Loucy (cell line): ENCODE measurements at regions not wholly inside any gene's neighbourhood (a gene's known extent, or its start where the extent isn't known, plus 50 kb on each side); places are given as distances from the start of the nearest gene placed in this dataset.

Experiments used
- H2AFZ ChIP-seq: fragments of 200-600 bp; sonication (generic); 2 replicates; pipeline ENCODE4 v1.6.0; 2016; ENCODE audit warnings: antibody characterized with exemption, mild to moderate bottlenecking, low read length, moderate library complexity
- H3F3A ChIP-seq: fragments of 200-600 bp; 2 replicates; pipeline ENCODE4 v1.6.0; 2016; ENCODE audit warnings: antibody characterized with exemption, low read depth, mild to moderate bottlenecking
- H3K27me3 ChIP-seq: fragments of 200-600 bp; sonication (generic); 2 replicates; pipeline ENCODE4 v1.6.1; 2014; ENCODE audit warnings: low read length, mild to moderate bottlenecking; ENCODE audit not compliant: insufficient read depth, poor library complexity, severe bottlenecking
- H3K36me3 ChIP-seq: fragments of 200-600 bp; sonication (generic); 2 replicates; pipeline ENCODE4 v1.6.1; 2016; ENCODE audit warnings: low read length; ENCODE audit not compliant: insufficient read depth
- H3K4me1 ChIP-seq: fragments of 200-600 bp; sonication (generic); 2 replicates; pipeline ENCODE4 v1.5.1; 2014; ENCODE audit warnings: low read length, mild to moderate bottlenecking; ENCODE audit not compliant: insufficient read depth, poor library complexity, severe bottlenecking
- H3K4me2 ChIP-seq: fragments of 200-600 bp; sonication (generic); 2 replicates; pipeline ENCODE4 v1.6.0; 2014; ENCODE audit warnings: antibody characterized with exemption, low read length, low read depth, mild to moderate bottlenecking; ENCODE audit not compliant: poor library complexity, severe bottlenecking
- H3K4me3 ChIP-seq: fragments of 200-600 bp; sonication (generic); 2 replicates; pipeline ENCODE4 v1.5.1; 2014; ENCODE audit warnings: low read length, mild to moderate bottlenecking, mixed read lengths; ENCODE audit not compliant: poor library complexity, severe bottlenecking
- H3K79me2 ChIP-seq: fragments of 200-600 bp; sonication (generic); 2 replicates; pipeline ENCODE4 v1.6.1; 2014; ENCODE audit warnings: low read length; ENCODE audit not compliant: insufficient read depth
- H3K9ac ChIP-seq: fragments of 200-600 bp; sonication (generic); 2 replicates; pipeline ENCODE4 v1.6.0; 2014; ENCODE audit warnings: mild to moderate bottlenecking, low read depth, low read length, moderate library complexity; ENCODE audit not compliant: poor library complexity, severe bottlenecking
- H3K9me2 ChIP-seq: fragments of 200-600 bp; sonication (generic); replicated peaks from 2 replicates; pipeline ENCODE4 v1.6.1; 2016; ENCODE audit warnings: low read depth, low read length, mixed read lengths
- H3K9me3 ChIP-seq: fragments of 200-600 bp; sonication (generic); 2 replicates; pipeline ENCODE4 v1.6.1; 2014; ENCODE audit warnings: mild to moderate bottlenecking, antibody characterized with exemption, low read length, low read depth; ENCODE audit not compliant: insufficient read depth
- H4K20me1 ChIP-seq: fragments of 200-600 bp; sonication (generic); 2 replicates; pipeline ENCODE4 v1.6.0; 2014; ENCODE audit warnings: antibody characterized with exemption, low read length, mild to moderate bottlenecking; ENCODE audit not compliant: insufficient read depth, poor library complexity, severe bottlenecking
- EZH2phosphoT487 ChIP-seq: fragments of 200-600 bp; IDR thresholded peaks from 2 replicates; pipeline ENCODE4 v1.6.1; 2018; ENCODE audit warnings: antibody characterized with exemption, mild to moderate bottlenecking, moderate library complexity, borderline replicate concordance
- TF ChIP-seq, protein P1 (sequence below): fragments of 200-600 bp; sonication (generic); conservative IDR thresholded peaks from 2 replicates; pipeline ENCODE4 v1.5.1; 2014; ENCODE audit warnings: mild to moderate bottlenecking, antibody characterized with exemption, low read length

- Histone ChIP-seq H3F3A (no peaks in the 10 kb centered on the region), H2AFZ (no peak overlapping the region), H3K9ac (no peak overlapping the region), H3K9me2 (no peaks in the 10 kb centered on the region), H3K4me3 (no peak overlapping the region), H3K27me3 (no peaks in the 10 kb centered on the region), H3K79me2 (no peaks in the 10 kb centered on the region), H4K20me1 (no peaks in the 10 kb centered on the region), H3K4me2 (no peak overlapping the region), H3K9me3 (no peaks in the 10 kb centered on the region), H3K36me3 (no peaks in the 10 kb centered on the region), H3K4me1 (no peaks in the 10 kb centered on the region)
- TF ChIP-seq EZH2phosphoT487 = no peak
- TF ChIP-seq, protein P1, sequence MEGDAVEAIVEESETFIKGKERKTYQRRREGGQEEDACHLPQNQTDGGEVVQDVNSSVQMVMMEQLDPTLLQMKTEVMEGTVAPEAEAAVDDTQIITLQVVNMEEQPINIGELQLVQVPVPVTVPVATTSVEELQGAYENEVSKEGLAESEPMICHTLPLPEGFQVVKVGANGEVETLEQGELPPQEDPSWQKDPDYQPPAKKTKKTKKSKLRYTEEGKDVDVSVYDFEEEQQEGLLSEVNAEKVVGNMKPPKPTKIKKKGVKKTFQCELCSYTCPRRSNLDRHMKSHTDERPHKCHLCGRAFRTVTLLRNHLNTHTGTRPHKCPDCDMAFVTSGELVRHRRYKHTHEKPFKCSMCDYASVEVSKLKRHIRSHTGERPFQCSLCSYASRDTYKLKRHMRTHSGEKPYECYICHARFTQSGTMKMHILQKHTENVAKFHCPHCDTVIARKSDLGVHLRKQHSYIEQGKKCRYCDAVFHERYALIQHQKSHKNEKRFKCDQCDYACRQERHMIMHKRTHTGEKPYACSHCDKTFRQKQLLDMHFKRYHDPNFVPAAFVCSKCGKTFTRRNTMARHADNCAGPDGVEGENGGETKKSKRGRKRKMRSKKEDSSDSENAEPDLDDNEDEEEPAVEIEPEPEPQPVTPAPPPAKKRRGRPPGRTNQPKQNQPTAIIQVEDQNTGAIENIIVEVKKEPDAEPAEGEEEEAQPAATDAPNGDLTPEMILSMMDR = no peak
These were observed 1303.0 kb downstream of the EFNB2 start for GRCh38 chr13:105232439-105232838.

DNA sequence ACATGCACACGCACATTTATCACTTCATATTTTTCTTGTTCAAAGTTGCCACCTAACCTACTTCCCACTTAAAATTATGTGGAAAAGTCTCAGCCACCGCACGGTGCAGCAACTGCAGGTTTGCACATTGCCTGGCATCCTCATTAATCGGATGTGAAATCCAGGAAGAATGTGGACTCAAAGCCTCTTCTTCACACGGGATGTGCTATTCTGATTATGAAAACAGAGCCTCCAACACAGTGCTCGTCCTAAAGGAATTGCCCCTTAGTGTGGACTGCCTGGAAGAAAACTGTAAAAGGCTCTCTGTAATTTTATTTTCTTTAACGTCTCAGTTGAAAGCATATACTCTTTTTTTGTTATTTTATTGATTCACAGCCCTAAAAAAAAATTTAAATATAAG, 1303.5 kb downstream of the EFNB2 start:
- H3F3A ChIP-seq = no peaks in the 10 kb centered on the region
- no peaks in the 10 kb centered on the region for H3K36me3 ChIP-seq
- no peak overlapping the region for H3K9ac ChIP-seq
- H3K4me2 ChIP-seq = no peak overlapping the region
- no peaks in the 10 kb centered on the region for H3K9me3 ChIP-seq
- H3K4me3 ChIP-seq = no peak overlapping the region
- H3K27me3 ChIP-seq = no peaks in the 10 kb centered on the region
- H3K79me2 ChIP-seq = no peaks in the 10 kb centered on the region
- no peak overlapping the region for H2AFZ ChIP-seq
- H4K20me1 ChIP-seq = no peaks in the 10 kb centered on the region
- TF ChIP-seq, protein P1 = no peak
- no peak for TF ChIP-seq EZH2phosphoT487
- no peaks in the 10 kb centered on the region for H3K4me1 ChIP-seq
- H3K9me2 ChIP-seq = no peaks in the 10 kb centered on the region

- no peaks in the 10 kb centered on the region for H3K4me1 ChIP-seq
- no peaks in the 10 kb centered on the region for H3K9me2 ChIP-seq
- no peak overlapping the region for H3K4me2 ChIP-seq
- H3F3A ChIP-seq = no peaks in the 10 kb centered on the region
- TF ChIP-seq, protein P1 = no peak
- TF ChIP-seq EZH2phosphoT487 = no peak
- H2AFZ ChIP-seq = no peak overlapping the region
- no peaks in the 10 kb centered on the region for H4K20me1 ChIP-seq
- no peaks in the 10 kb centered on the region for H3K36me3 ChIP-seq
- H3K9ac ChIP-seq = no peak overlapping the region
- no peak overlapping the region for H3K4me3 ChIP-seq
- no peaks in the 10 kb centered on the region for H3K79me2 ChIP-seq
- H3K9me3 ChIP-seq = no peaks in the 10 kb centered on the region
- no peaks in the 10 kb centered on the region for H3K27me3 ChIP-seq
These were observed 1303.9 kb downstream of the EFNB2 start for GRCh38 chr13:105231579-105231978.
